Osteoblast (primary cell): ENCODE measurements at regions not wholly inside any gene's neighbourhood (a gene's known extent, or its start where the extent isn't known, plus 50 kb on each side); places are given as distances from the start of the nearest gene placed in this dataset.

Experiments
- DNase-seq: peaks from one replicate; pipeline ENCODE4 v3.0.0; 2011; ENCODE audit warnings: low spot score, mixed read lengths; ENCODE audit not compliant: insufficient read length; ENCODE audit errors: missing footprints
- H2AFZ ChIP-seq: 2 replicates; pipeline ENCODE4 v1.6.0; 2011; ENCODE audit warnings: mild to moderate bottlenecking, low read length
- H3K27ac ChIP-seq: 2 replicates; pipeline ENCODE4 v1.5.1; 2011; ENCODE audit warnings: mild to moderate bottlenecking, low read depth, low read length, moderate library complexity
- H3K27me3 ChIP-seq: 2 replicates; pipeline ENCODE4 v1.6.0; 2012; ENCODE audit warnings: mild to moderate bottlenecking, control low read depth, inconsistent platforms, low read length, moderate library complexity; ENCODE audit not compliant: insufficient read depth
- H3K36me3 ChIP-seq: 2 replicates; pipeline ENCODE4 v1.5.1; 2011; ENCODE audit warnings: mild to moderate bottlenecking, low read length, control low read depth, moderate library complexity; ENCODE audit not compliant: insufficient read depth
- H3K4me1 ChIP-seq: 2 replicates; pipeline ENCODE4 v1.5.1; 2011; ENCODE audit warnings: mild to moderate bottlenecking, low read length, control low read depth, moderate library complexity; ENCODE audit not compliant: insufficient read depth
- H3K4me2 ChIP-seq: 2 replicates; pipeline ENCODE4 v1.6.0; 2011; ENCODE audit warnings: mild to moderate bottlenecking, low read length; ENCODE audit not compliant: insufficient read depth
- H3K4me3 ChIP-seq: fragments of 200-600 bp; sonication (generic); 3 replicates; pipeline ENCODE4 v1.5.1; 2012; ENCODE audit warnings: mild to moderate bottlenecking, low read length, inconsistent platforms; ENCODE audit not compliant: insufficient read depth
- H3K79me2 ChIP-seq: 2 replicates; pipeline ENCODE4 v1.6.0; 2012; ENCODE audit warnings: mild to moderate bottlenecking, low read length, control low read depth, inconsistent platforms; ENCODE audit not compliant: insufficient read depth
- H3K9me3 ChIP-seq: 2 replicates; pipeline ENCODE4 v1.5.1; 2011; ENCODE audit warnings: low read depth, low read length, control low read depth
- H4K20me1 ChIP-seq: 2 replicates; pipeline ENCODE4 v1.6.0; 2012; ENCODE audit warnings: mild to moderate bottlenecking, low read length, control low read depth; ENCODE audit not compliant: insufficient read depth
- CTCF ChIP-seq: IDR thresholded peaks from 2 replicates; pipeline ENCODE4 v1.5.1; 2011; ENCODE audit warnings: mild to moderate bottlenecking, low read depth, low read length, moderate library complexity; ENCODE audit errors: extremely low read depth

GRCh38 chr5:116664988-116665387 lies 90.4 kb upstream of the SEMA6A start:
- H2AFZ ChIP-seq = no peak overlapping the region
- H3K79me2 ChIP-seq = no peaks in the 10 kb centered on the region
- H3K4me2 ChIP-seq = no peak overlapping the region
- DNase-seq = no peak
- no peaks in the 10 kb centered on the region for H3K36me3 ChIP-seq
- TF ChIP-seq CTCF = no peak
- no peak overlapping the region for H3K4me3 ChIP-seq
- no peaks in the 10 kb centered on the region for H4K20me1 ChIP-seq
- H3K9me3 ChIP-seq = peaks cover 5% of the 10 kb centered on the region
- no peaks in the 10 kb centered on the region for H3K4me1 ChIP-seq
- no peak overlapping the region for H3K27ac ChIP-seq
- H3K27me3 ChIP-seq = no peaks in the 10 kb centered on the region

GRCh38 chr5:116663081-116663480 lies 88.5 kb upstream of the SEMA6A start:
- Histone ChIP-seq H3K27ac (no peak overlapping the region), H4K20me1 (no peaks in the 10 kb centered on the region), H3K79me2 (no peaks in the 10 kb centered on the region), H3K4me1 (no peaks in the 10 kb centered on the region), H3K9me3 (peaks cover 5% of the 10 kb centered on the region), H3K27me3 (no peaks in the 10 kb centered on the region), H2AFZ (no peak overlapping the region), H3K4me3 (no peak overlapping the region), H3K36me3 (no peaks in the 10 kb centered on the region), H3K4me2 (no peak overlapping the region)
- no peak for TF ChIP-seq CTCF
- no peak for DNase-seq

- Histone ChIP-seq H3K27ac (no peak overlapping the region), H3K79me2 (no peaks in the 10 kb centered on the region)
- no peak for DNase-seq
These were observed 86.8 kb upstream of the SEMA6A start for GRCh38 chr5:116661419-116661818.

GRCh38 chr5:116660929-116661328 lies 86.3 kb upstream of the SEMA6A start:
- no peaks in the 10 kb centered on the region for H3K4me1 ChIP-seq
- no peaks in the 10 kb centered on the region for H3K36me3 ChIP-seq
- no peaks in the 10 kb centered on the region for H3K27me3 ChIP-seq
- DNase-seq = no peak
- H3K9me3 ChIP-seq = peaks cover 5% of the 10 kb centered on the region
- TF ChIP-seq CTCF = no peak
- H3K27ac ChIP-seq = no peak overlapping the region
- no peak overlapping the region for H2AFZ ChIP-seq
- H4K20me1 ChIP-seq = no peaks in the 10 kb centered on the region
- H3K79me2 ChIP-seq = no peaks in the 10 kb centered on the region
- no peak overlapping the region for H3K4me2 ChIP-seq
- no peak overlapping the region for H3K4me3 ChIP-seq

More at GRCh38 chr5:116661419-116661818, 86.8 kb upstream of the SEMA6A start:
- Histone ChIP-seq H3K36me3 (no peaks in the 10 kb centered on the region), H4K20me1 (no peaks in the 10 kb centered on the region), H3K4me1 (no peaks in the 10 kb centered on the region), H3K27me3 (no peaks in the 10 kb centered on the region), H3K4me3 (no peak overlapping the region), H3K9me3 (peaks cover 5% of the 10 kb centered on the region), H2AFZ (no peak overlapping the region), H3K4me2 (no peak overlapping the region)
- TF ChIP-seq CTCF = no peak
